H1 (cell line): ENCODE measurements at regions not wholly inside any gene's neighbourhood (a gene's known extent, or its start where the extent isn't known, plus 50 kb on each side); places are given as distances from the start of the nearest gene placed in this dataset.

ENCODE experiments used
- CTCF ChIA-PET: fragments of 300-600 bp; sonication (Branson Sonifier 250); formaldehyde crosslinking; loops from one replicate; lab custom pipeline; 2021; ENCODE audit not compliant: partially characterized antibody; lab: Charles Lee
- POLR2A ChIA-PET: fragments of 300-600 bp; sonication (Branson Sonifier 250); formaldehyde crosslinking; loops from one replicate; lab custom pipeline; 2021; ENCODE audit warnings: inconsistent platforms; ENCODE audit not compliant: partially characterized antibody; lab: Charles Lee
- DNase-seq, 2 experiments: peaks; one replicate each; pipeline versions ENCODE4 v3.0.0 to v3.0.0-alpha.2; 2010 to 2022; ENCODE audit warnings: low spot score in 2 of 2, low read depth in 1 of 2, mixed read lengths in 1 of 2
- FAIRE-seq: peaks from 2 replicates; lab custom pipeline; 2011; peaks lifted over from hg19 to GRCh38; lab: Jason Lieb, UNC
- H2AFZ ChIP-seq: 2 replicates; pipeline ENCODE4 v1.8.1; 2012; ENCODE audit warnings: low read length, inconsistent platforms
- H2AK5ac ChIP-seq: 2 replicates; pipeline ENCODE4 v1.6.1; 2013; ENCODE audit warnings: low read depth, low read length
- H2BK120ac ChIP-seq: replicated peaks from 2 replicates; pipeline ENCODE3; 2013; ENCODE audit warnings: low read depth, low read length, inconsistent platforms
- H2BK12ac ChIP-seq: 2 replicates; pipeline ENCODE4 v1.6.1; 2013; ENCODE audit warnings: low read depth, low read length
- H2BK15ac ChIP-seq: 2 replicates; pipeline ENCODE4 v1.6.1; 2013; ENCODE audit warnings: low read length
- H2BK20ac ChIP-seq: 2 replicates; pipeline ENCODE4 v1.6.1; 2013; ENCODE audit warnings: low read length
- H2BK5ac ChIP-seq: 2 replicates; pipeline ENCODE4 v1.6.1; 2013; ENCODE audit warnings: low read depth, low read length
- H3K14ac ChIP-seq: 2 replicates; pipeline ENCODE4 v1.6.1; 2013; ENCODE audit warnings: inconsistent platforms; ENCODE audit not compliant: insufficient read length
- H3K18ac ChIP-seq: 2 replicates; pipeline ENCODE4 v1.6.1; 2013; ENCODE audit warnings: low read length; ENCODE audit errors: extremely low read depth
- H3K23ac ChIP-seq: 2 replicates; pipeline ENCODE4 v1.6.1; 2013; ENCODE audit warnings: inconsistent platforms; ENCODE audit not compliant: insufficient read length
- H3K23me2 ChIP-seq: 2 replicates; pipeline ENCODE4 v1.6.1; 2013; ENCODE audit warnings: low read depth, low read length
- H3K27ac ChIP-seq: 2 replicates; pipeline ENCODE4 v1.6.1; 2011; ENCODE audit warnings: low read depth, low read length, inconsistent platforms
- H3K27me3 ChIP-seq, 4 experiments: replicated peaks in 1 of 4; 1 replicate in 1 of 4; 2 replicates in 3 of 4; pipeline versions ENCODE4 v1.6.1 to v1.8.1; 2011 to 2013; ENCODE audit warnings: low read length in 3 of 4, mild to moderate bottlenecking in 3 of 4, inconsistent platforms in 2 of 4, mixed read lengths in 2 of 4, moderate library complexity in 1 of 4; ENCODE audit not compliant: control insufficient read depth in 3 of 4, insufficient read depth in 3 of 4; ENCODE audit errors: extremely low read depth in 1 of 4
- H3K36me3 ChIP-seq, 4 experiments: 2 replicates each; pipeline versions ENCODE4 v1.6.1 to v1.8.1; 2011 to 2013; ENCODE audit warnings: mild to moderate bottlenecking in 4 of 4, low read length in 3 of 4, moderate library complexity in 2 of 4, control low read depth in 1 of 4, inconsistent platforms in 1 of 4; ENCODE audit not compliant: insufficient read depth in 4 of 4, control insufficient read depth in 2 of 4
- H3K4ac ChIP-seq: replicated peaks from 2 replicates; pipeline ENCODE3; 2013; ENCODE audit warnings: low read length, low read depth, mixed read lengths, inconsistent platforms; ENCODE audit not compliant: insufficient read length
- H3K4me1 ChIP-seq, 4 experiments: replicated peaks in 1 of 4; 1 replicate in 1 of 4; 2 replicates in 3 of 4; pipeline versions ENCODE4 v1.6.1 to v1.8.1; 2011 to 2013; ENCODE audit warnings: low read length in 3 of 4, inconsistent platforms in 2 of 4, mixed read lengths in 1 of 4; ENCODE audit not compliant: insufficient read depth in 4 of 4, control insufficient read depth in 3 of 4
- H3K4me2 ChIP-seq, 2 experiments: 2 replicates each; pipeline versions ENCODE4 v1.6.1 to v1.8.1; 2011 to 2013; ENCODE audit warnings: low read depth in 2 of 2, low read length in 2 of 2, control low read depth in 1 of 2, inconsistent platforms in 1 of 2, mild to moderate bottlenecking in 1 of 2; ENCODE audit not compliant: insufficient read depth in 1 of 2
- H3K4me3 ChIP-seq, 4 experiments: fragments of 200-600, 300-600 bp in 1 of 4; sonication (generic), shearing (Covaris generic), sonication (Bioruptor Twin) in 1 of 4; 2 replicates each; pipeline versions ENCODE4 v1.5.1 to v1.8.1; 2011 to 2016; ENCODE audit warnings: low read length in 4 of 4, low read depth in 3 of 4, control low read depth in 2 of 4, inconsistent platforms in 2 of 4, mild to moderate bottlenecking in 2 of 4, mixed read lengths in 1 of 4, moderate library complexity in 1 of 4; ENCODE audit not compliant: insufficient read depth in 2 of 4; ENCODE audit errors: extremely low read depth in 1 of 4
- H3K56ac ChIP-seq: replicated peaks from 2 replicates; pipeline ENCODE3; 2013; ENCODE audit warnings: low read depth, mild to moderate bottlenecking, mixed read lengths, low read length, inconsistent platforms; ENCODE audit not compliant: insufficient read length
- H3K79me1 ChIP-seq: 2 replicates; pipeline ENCODE4 v1.6.1; 2013; ENCODE audit warnings: low read depth, low read length, control low read depth
- H3K79me2 ChIP-seq, 2 experiments: 2 replicates each; pipeline versions ENCODE4 v1.6.1 to v1.8.1; 2012 to 2013; ENCODE audit warnings: low read length in 2 of 2, mild to moderate bottlenecking in 2 of 2, inconsistent platforms in 1 of 2; ENCODE audit not compliant: insufficient read depth in 2 of 2, control insufficient read depth in 1 of 2
- H3K9ac ChIP-seq, 4 experiments: replicated peaks in 1 of 4; 1 replicate in 1 of 4; 2 replicates in 3 of 4; pipeline versions ENCODE4 v1.6.1 to v1.8.1; 2011 to 2013; ENCODE audit warnings: low read depth in 3 of 4, low read length in 3 of 4, control low read depth in 2 of 4, mild to moderate bottlenecking in 2 of 4, moderate library complexity in 2 of 4, inconsistent platforms in 1 of 4; ENCODE audit errors: extremely low read depth in 1 of 4
- H3K9me3 ChIP-seq, 2 experiments: 2 replicates each; pipeline versions ENCODE4 v1.6.1 to v1.8.1; 2012 to 2013; ENCODE audit warnings: mild to moderate bottlenecking in 2 of 2, moderate library complexity in 2 of 2, control low read depth in 1 of 2, inconsistent platforms in 1 of 2, low read depth in 1 of 2, low read length in 1 of 2, mixed read lengths in 1 of 2; ENCODE audit not compliant: insufficient read depth in 2 of 2
- H4K20me1 ChIP-seq, 2 experiments: replicated peaks in 1 of 2; 2 replicates each; pipeline versions ENCODE3 to v1.8.1; 2011 to 2013; ENCODE audit warnings: inconsistent platforms in 2 of 2, low read length in 2 of 2, mild to moderate bottlenecking in 1 of 2; ENCODE audit not compliant: insufficient read depth in 2 of 2, control insufficient read depth in 1 of 2
- H4K5ac ChIP-seq: 2 replicates; pipeline ENCODE4 v1.6.1; 2013; ENCODE audit warnings: low read length, low read depth, mixed read lengths, inconsistent platforms; ENCODE audit not compliant: insufficient read length
- H4K8ac ChIP-seq: 2 replicates; pipeline ENCODE4 v1.8.0; 2013; ENCODE audit warnings: mild to moderate bottlenecking, moderate library complexity, low read length, inconsistent platforms; ENCODE audit not compliant: insufficient read depth; ENCODE audit errors: extremely low read depth
- H4K91ac ChIP-seq: replicated peaks from 2 replicates; pipeline ENCODE3; 2013; ENCODE audit warnings: low read length, mixed read lengths, inconsistent platforms; ENCODE audit not compliant: insufficient read length
- CTBP2 ChIP-seq: IDR thresholded peaks from 2 replicates; pipeline ENCODE4 v1.7.0; 2011; ENCODE audit warnings: borderline replicate concordance, mild to moderate bottlenecking, moderate library complexity, mixed read lengths, low read length; ENCODE audit not compliant: insufficient read depth, insufficient read length
- FOSL1 ChIP-seq: IDR thresholded peaks from 2 replicates; pipeline ENCODE4 v1.6.1; 2011; ENCODE audit warnings: mild to moderate bottlenecking, low read depth, low read length, moderate library complexity; ENCODE audit not compliant: insufficient read depth
- GABPA ChIP-seq: IDR thresholded peaks from 2 replicates; pipeline ENCODE4 v1.6.1; 2011; ENCODE audit warnings: mild to moderate bottlenecking, low read length, moderate library complexity, borderline replicate concordance; ENCODE audit not compliant: insufficient read depth
- HDAC6 ChIP-seq: IDR thresholded peaks from one replicate; pipeline ENCODE4 v1.7.1; 2012; ENCODE audit warnings: low read depth, mild to moderate bottlenecking, inconsistent platforms, low read length, moderate library complexity
- KDM5A ChIP-seq: fragments of 200-600 bp; IDR thresholded peaks from 2 replicates; pipeline ENCODE4 v1.7.1; 2012; ENCODE audit warnings: mild to moderate bottlenecking, low read length, inconsistent platforms, mixed read lengths
- POLR2A ChIP-seq, 2 experiments: IDR thresholded peaks; 1 replicate in 1 of 2; 2 replicates in 1 of 2; pipeline ENCODE4 v1.6.1; 2011; ENCODE audit warnings: low read depth in 2 of 2, low read length in 2 of 2, mild to moderate bottlenecking in 2 of 2; ENCODE audit errors: control extremely low read depth in 1 of 2
- POLR2AphosphoS5 ChIP-seq: IDR thresholded peaks from 2 replicates; pipeline ENCODE4 v1.6.1; 2011; ENCODE audit warnings: low read depth, low read length
- SIN3A ChIP-seq, 2 experiments: IDR thresholded peaks in 1 of 2; conservative IDR thresholded peaks in 1 of 2; 2 replicates each; pipeline ENCODE4 v1.6.1; 2011 to 2012; ENCODE audit warnings: low read length in 2 of 2, improper control_type of control experiment in 1 of 2, low read depth in 1 of 2, mild to moderate bottlenecking in 1 of 2
- SIX5 ChIP-seq: IDR thresholded peaks from 2 replicates; pipeline ENCODE4 v1.6.1; 2011; ENCODE audit warnings: mild to moderate bottlenecking, low read depth, low read length
- SP1 ChIP-seq: IDR thresholded peaks from 2 replicates; pipeline ENCODE4 v1.6.1; 2011; ENCODE audit warnings: low read depth, low read length
- SRF ChIP-seq: IDR thresholded peaks from 2 replicates; pipeline ENCODE4 v1.6.1; 2011; ENCODE audit warnings: mild to moderate bottlenecking, low read depth, low read length, moderate library complexity
- TEAD4 ChIP-seq: IDR thresholded peaks from 2 replicates; pipeline ENCODE4 v1.6.1; 2012; ENCODE audit warnings: low read depth, low read length, inconsistent platforms, mixed read lengths
- WGBS, 2 experiments: shearing (Covaris generic) in 1 of 2; methylation state at CpG; one replicate each; pipeline versions ENCODE4 v1.1.6 to v1.1.7; 2013 to 2015; ENCODE audit warnings: low lambda C conversion rate in 2 of 2, mixed read lengths in 2 of 2, inconsistent platforms in 1 of 2, low coverage in 1 of 2, missing lambda C conversion rate in 1 of 2; ENCODE audit not compliant: insufficient replicate concordance in 2 of 2, insufficient coverage in 1 of 2, insufficient read length in 1 of 2; ENCODE audit errors: extremely low coverage in 1 of 2, missing lambda C conversion rate in 1 of 2; 5-methylcytosine and 5-hydroxymethylcytosine counted together
- TF ChIP-seq, protein P1 (sequence below): IDR thresholded peaks from 2 replicates; pipeline ENCODE4 v1.6.1; 2012; ENCODE audit warnings: inconsistent platforms
- TF ChIP-seq, protein P2 (sequence below): IDR thresholded peaks from 2 replicates; pipeline ENCODE4 v1.6.1; 2011; ENCODE audit warnings: low read length, improper control_type of control experiment

DNA sequence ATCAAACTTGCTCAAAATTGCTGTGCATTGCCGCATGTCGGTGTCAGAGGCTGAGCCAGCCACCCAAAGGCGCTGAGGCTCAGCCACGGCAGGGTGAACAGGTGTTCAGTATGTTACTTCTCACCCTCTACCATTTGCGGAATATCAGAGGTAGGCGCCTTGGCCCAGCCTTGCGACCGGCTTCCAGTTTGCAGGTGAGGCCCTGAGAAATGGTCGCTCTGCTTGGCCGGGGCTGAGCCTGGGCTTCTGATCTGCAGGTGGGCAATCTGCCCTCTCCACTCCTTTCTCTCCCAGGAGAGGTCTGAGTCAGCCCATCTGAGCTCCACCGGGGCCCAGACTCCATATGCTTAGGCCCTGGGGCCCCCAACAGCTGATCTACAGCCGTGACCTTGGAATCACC is 71.0 kb downstream of the RPS6KA4 start:
- Histone ChIP-seq H3K4me2 (no peak overlapping the region), H3K56ac (no peak overlapping the region), H4K8ac (no peak overlapping the region), H2AFZ (no peak overlapping the region), H3K14ac (no peak overlapping the region), H3K4me3 (no peak overlapping the region), H3K4ac (no peak overlapping the region), H3K36me3 (no peaks in the 10 kb centered on the region), H2BK12ac (no peak overlapping the region), H2BK15ac (no peak overlapping the region), H2BK20ac (no peak overlapping the region), H4K20me1 (no peaks in the 10 kb centered on the region), H4K91ac (no peak overlapping the region), H3K23me2 (no peaks in the 10 kb centered on the region), H2BK5ac (no peak overlapping the region), H2AK5ac (no peak overlapping the region), H3K18ac (no peak overlapping the region), H3K27ac (no peak overlapping the region), H3K23ac (no peak overlapping the region), H3K79me1 (no peaks in the 10 kb centered on the region), H3K4me1 (no peaks in the 10 kb centered on the region; a peak in 2 of 7 replicates), H3K9ac (no peak overlapping the region), H3K9me3 (no peaks in the 10 kb centered on the region), H3K27me3 (peaks cover 0 to 6% (median 1%) of the 10 kb centered on the region in 4 experiments; a peak in 3 of 7 replicates), H3K79me2 (no peaks in the 10 kb centered on the region), H2BK120ac (no peak overlapping the region), H4K5ac (no peak overlapping the region)
- POLR2A ChIA-PET, result no interaction called here
- DNase-seq, result no peak
- CTCF ChIA-PET, result interaction anchor here (0.6 to 3.5 kb wide), 10 partner anchors 12 to 221 kb away, joined by 3 to 11 read pairs (median 4); no protein-coding TSS in a partner anchor
- FAIRE-seq, result no peak
- 86% methylated on average over 12 of the region's 12 CpGs; no CpG with 5 or more reads in 1 of the 2 experiments for WGBS, 2 experiments
- TF ChIP-seq, protein P1, sequence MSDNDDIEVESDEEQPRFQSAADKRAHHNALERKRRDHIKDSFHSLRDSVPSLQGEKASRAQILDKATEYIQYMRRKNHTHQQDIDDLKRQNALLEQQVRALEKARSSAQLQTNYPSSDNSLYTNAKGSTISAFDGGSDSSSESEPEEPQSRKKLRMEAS, result no peak
- TF ChIP-seq POLR2AphosphoS5 (no peak), GABPA (no peak), TEAD4 (no peak), KDM5A (no peak), SIX5 (no peak), HDAC6 (no peak), CTBP2 (no peak), SRF (no peak), FOSL1 (no peak), POLR2A (IDR thresholded peaks at IDR 0.05; ENCODE audit: control extremely low read depth in 1 of 2, low read depth in 2 of 2, low read length in 2 of 2) (no peak), SIN3A (conservative IDR thresholded peaks at IDR 0.05 in 1 of 2, IDR thresholded peaks at IDR 0.05 in 1 of 2; ENCODE audit: low read depth in 1 of 2, low read length in 2 of 2) (no peak), SP1 (no peak)
- TF ChIP-seq, protein P2, sequence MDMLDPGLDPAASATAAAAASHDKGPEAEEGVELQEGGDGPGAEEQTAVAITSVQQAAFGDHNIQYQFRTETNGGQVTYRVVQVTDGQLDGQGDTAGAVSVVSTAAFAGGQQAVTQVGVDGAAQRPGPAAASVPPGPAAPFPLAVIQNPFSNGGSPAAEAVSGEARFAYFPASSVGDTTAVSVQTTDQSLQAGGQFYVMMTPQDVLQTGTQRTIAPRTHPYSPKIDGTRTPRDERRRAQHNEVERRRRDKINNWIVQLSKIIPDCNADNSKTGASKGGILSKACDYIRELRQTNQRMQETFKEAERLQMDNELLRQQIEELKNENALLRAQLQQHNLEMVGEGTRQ, result no peak
